OCI-LY7 (cell line): ENCODE measurements at regions not wholly inside any gene's neighbourhood (a gene's known extent, or its start where the extent isn't known, plus 50 kb on each side); places are given as distances from the start of the nearest gene placed in this dataset.
"Not testable (repeated sequence)": the region's sequence is repeated elsewhere in the genome, so short reads cannot be mapped to it uniquely, and the experiment has no call there.

ENCODE experiments used
- CTCF ChIP-seq: fragments of 200-600 bp; sonication (generic); conservative IDR thresholded peaks from 2 replicates; pipeline ENCODE4 v1.5.1; 2014; ENCODE audit warnings: mild to moderate bottlenecking, antibody characterized with exemption, low read length, moderate library complexity, mixed read lengths
- EZH2phosphoT487 ChIP-seq: fragments of 200-600 bp; sonication (generic); IDR thresholded peaks from 2 replicates; pipeline ENCODE4 v1.6.1; 2018; ENCODE audit warnings: low read depth, borderline replicate concordance, mild to moderate bottlenecking, mixed run types, antibody characterized with exemption, low read length, moderate library complexity, mixed read lengths

DNA sequence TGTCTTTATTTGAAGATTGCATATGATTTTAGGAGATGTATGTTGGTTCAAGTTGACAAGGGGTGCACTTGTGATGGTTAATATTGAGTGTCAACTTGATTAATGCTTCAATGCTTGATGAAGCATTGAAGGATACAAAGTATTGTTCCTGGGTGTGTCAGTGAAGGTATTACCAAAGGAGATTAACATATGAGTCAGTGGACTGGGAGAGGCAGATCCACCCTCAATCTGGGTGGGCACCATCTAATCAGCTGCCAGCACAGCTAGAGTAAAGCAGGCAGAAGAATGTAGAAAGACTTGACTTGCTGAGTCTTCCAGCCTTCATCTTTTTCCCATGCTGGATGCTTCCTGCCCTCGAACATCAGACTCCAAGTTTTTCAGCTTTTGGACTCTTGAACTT, 995.6 kb upstream of the GYPC start:
- not testable (repeated sequence) for TF ChIP-seq CTCF, EZH2phosphoT487
